ENCODE measurements at regions not wholly inside any gene's neighbourhood (a gene's known extent, or its start where the extent isn't known, plus 50 kb on each side); places are given as distances from the start of the nearest gene placed in this dataset.

- H3K4me3 ChIP-seq (ENCODE audit: low read depth, low read length) = no peak overlapping the region
- DNase-seq (ENCODE audit: low read depth) = peak; percentile 74
- TF ChIP-seq CTCF (IDR thresholded peaks at IDR 0.05; ENCODE audit: insufficient read depth, low read length) = no peak
Observed at GRCh38 chrX:25925946-25926345, 212.2 kb upstream of the MAGEB18 start.

- no peak for TF ChIP-seq CTCF (IDR thresholded peaks at IDR 0.05; ENCODE audit: insufficient read depth, low read length)
- no peak for DNase-seq (ENCODE audit: low read depth)
- H3K4me3 ChIP-seq (ENCODE audit: low read depth, low read length) = no peak overlapping the region
Observed at GRCh38 chrX:25928316-25928715, 209.8 kb upstream of the MAGEB18 start.

- no peak overlapping the region for H3K4me3 ChIP-seq (ENCODE audit: low read depth, low read length)
- no peak for TF ChIP-seq CTCF (IDR thresholded peaks at IDR 0.05; ENCODE audit: insufficient read depth, low read length)
- DNase-seq (ENCODE audit: low read depth) = peak; percentile 46
Observed at GRCh38 chrX:25941087-25941486, 197.1 kb upstream of the MAGEB18 start.

- DNase-seq (ENCODE audit: low read depth) = peak; percentile 43
- H3K4me3 ChIP-seq (ENCODE audit: low read depth, low read length) = no peak overlapping the region
- no peak for TF ChIP-seq CTCF (IDR thresholded peaks at IDR 0.05; ENCODE audit: insufficient read depth, low read length)
Observed at GRCh38 chrX:25941559-25942250, 196.4 kb upstream of the MAGEB18 start.

GRCh38 chrX:25968920-25969319, 169.2 kb upstream of the MAGEB18 start:
- TF ChIP-seq CTCF (IDR thresholded peaks at IDR 0.05; ENCODE audit: insufficient read depth, low read length) = peak; percentile 44
- peak; percentile 37 for DNase-seq (ENCODE audit: low read depth)

GRCh38 chrX:25976683-25977310, 161.3 kb upstream of the MAGEB18 start:
- H3K4me3 ChIP-seq (ENCODE audit: low read depth, low read length) = no peak overlapping the region
- no peak for TF ChIP-seq CTCF (IDR thresholded peaks at IDR 0.05; ENCODE audit: insufficient read depth, low read length)
- DNase-seq (ENCODE audit: low read depth) = no peak

More at GRCh38 chrX:25968920-25969319, 169.2 kb upstream of the MAGEB18 start:
- no peak overlapping the region for H3K4me3 ChIP-seq (ENCODE audit: low read depth, low read length)

Data from fibroblast of the aortic adventitia (primary cell).